Right lobe of liver (tissue), 6 donors: ENCODE measurements at regions not wholly inside any gene's neighbourhood (a gene's known extent, or its start where the extent isn't known, plus 50 kb on each side); places are given as distances from the start of the nearest gene placed in this dataset.

Source experiments
- ATAC-seq, 4 donors: fragments of 200-7000 bp; cut with Tn5 transposase; one replicate each; pipeline ENCODE4 v1.9.1; 2020; ENCODE audit warnings: mild to moderate bottlenecking in 4 of 4, moderate library complexity in 4 of 4
- DNase-seq, 3 donors: peaks; one replicate each; pipeline ENCODE4 v3.0.0-alpha.2; 2020
- H3K27ac ChIP-seq, 3 donors: fragments of 200-600 bp; one replicate each; pipeline ENCODE4 v1.8.0; 2022
- H3K27me3 ChIP-seq, 2 donors: fragments of 200-600 bp; one replicate each; pipeline ENCODE4 v1.8.0; 2022
- H3K36me3 ChIP-seq, 4 donors: fragments of 200-600 bp; sonication (generic) in 1 of 4; one replicate each; pipeline versions ENCODE4 v1.5.1 to v1.8.0; 2017 to 2022; ENCODE audit warnings: control low read depth in 1 of 4
- H3K4me1 ChIP-seq, 4 donors: fragments of 200-600 bp; sonication (generic) in 1 of 4; one replicate each; pipeline versions ENCODE4 v1.5.1 to v1.8.0; 2017 to 2022; ENCODE audit warnings: control low read depth in 1 of 4
- H3K4me3 ChIP-seq, 3 donors: fragments of 200-600 bp; one replicate each; pipeline ENCODE4 v1.8.0; 2022
- H3K9me3 ChIP-seq, 4 donors: fragments of 200-600 bp; sonication (generic) in 1 of 4; one replicate each; pipeline versions ENCODE4 v1.5.1 to v1.8.0; 2017 to 2022; ENCODE audit warnings: control low read depth in 1 of 4
- POLR2A ChIP-seq: fragments of 450-650 bp; IDR thresholded peaks from one replicate; pipeline ENCODE4 v1.6.1; 2017; ENCODE audit warnings: antibody characterized with exemption, mild to moderate bottlenecking
- WGBS: methylation state at CpG from one replicate; pipeline ENCODE4 v1.1.6; 2018; ENCODE audit warnings: low coverage, low lambda C conversion rate; ENCODE audit not compliant: insufficient coverage; ENCODE audit errors: missing lambda C conversion rate; 5-methylcytosine and 5-hydroxymethylcytosine counted together
- intact Hi-C, 2 donors: fragments of 100-400 bp; cut with DNase I; formaldehyde crosslinking; loops; one replicate each; pipeline versions ENCODE4 v1.11.2 to v1.14.1; 2022
- TF ChIP-seq, protein P1 (sequence below), 4 donors: fragments of 200-600 bp in 3 of 4; fragments of 450-650 bp in 1 of 4; IDR thresholded peaks; one replicate each; pipeline versions ENCODE4 v1.5.1 to v1.8.0; 2016 to 2022; ENCODE audit warnings: antibody characterized with exemption in 4 of 4, mild to moderate bottlenecking in 2 of 4
- donor health status: DM: no; HTN: yes; CAD: no.
- donor health status: DM: no; HTN: no; CAD: no.
- donor health status: DM: no; HTN: no; CAD: no.
- donor health status: DM: no; HTN: yes; CAD: no.
- donor health status: DM: no; HTN: yes; CAD: no.

DNA sequence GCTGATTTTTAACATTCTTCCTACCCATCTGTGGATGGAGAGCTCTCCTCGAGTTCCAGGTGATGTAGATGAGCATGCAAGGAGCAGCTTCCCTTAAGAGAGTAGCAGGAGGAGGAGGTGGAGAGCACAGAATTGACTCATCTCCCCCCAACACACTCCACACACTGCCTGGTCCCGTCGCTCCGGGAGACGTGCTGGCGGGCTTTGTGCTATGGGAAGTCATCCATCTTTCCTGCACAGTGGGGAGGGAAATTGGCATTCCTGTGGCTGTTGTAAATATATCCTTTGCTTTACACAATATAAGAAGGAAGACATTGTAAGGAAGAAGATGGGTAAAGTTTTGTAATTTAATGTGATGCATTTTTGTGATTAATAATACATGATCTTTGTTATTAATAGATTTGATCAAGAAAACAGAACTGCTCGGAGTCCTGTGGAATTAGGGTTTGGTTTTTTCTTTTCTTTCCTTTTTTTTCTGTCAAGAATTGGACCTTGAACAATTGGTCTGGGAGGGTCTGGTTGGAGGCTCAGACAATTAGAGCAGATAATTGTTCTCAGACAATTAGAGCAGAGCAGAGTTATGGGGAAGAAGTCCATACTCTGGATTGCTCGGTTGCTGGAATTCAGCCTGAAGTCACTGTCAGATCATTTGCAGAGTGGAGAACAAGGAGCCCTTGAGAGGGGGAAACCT lies 297.8 kb downstream of the GADD45G start:
- intact Hi-C loops, result no loop called here
- Histone ChIP-seq H3K9me3 (no peaks in the 10 kb centered on the region), H3K27me3 (no peaks in the 10 kb centered on the region), H3K36me3 (no peaks in the 10 kb centered on the region), H3K4me1 (no peaks in the 10 kb centered on the region), H3K4me3 (no peak overlapping the region), H3K27ac (no peak overlapping the region)
- no peak for TF ChIP-seq POLR2A
- ATAC-seq, result peak in 2 of 4 donors; percentile 54 to 66
- whole genome bisulfite sequencing, result 87% methylated on average over 8 of the region's 8 CpGs
- no peak for DNase-seq

DNA sequence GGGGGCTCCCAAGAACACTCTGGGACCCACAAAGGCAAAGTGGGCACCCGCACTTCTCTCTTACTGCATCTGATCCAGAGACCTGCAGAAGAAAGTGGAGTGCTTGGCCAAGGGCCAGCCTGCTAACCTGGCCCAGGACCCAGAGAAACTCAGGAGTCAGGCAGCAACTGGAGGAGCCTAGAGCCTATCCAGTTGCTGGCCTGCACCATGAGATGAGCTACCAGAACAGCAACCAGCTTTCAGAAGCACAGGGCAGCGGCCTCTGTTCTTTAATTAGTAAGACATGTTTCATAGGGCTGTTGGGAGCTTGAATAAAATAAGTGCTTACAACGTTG lies 298.3 kb downstream of the GADD45G start:
- H3K36me3 ChIP-seq, result no peaks in the 10 kb centered on the region
- intact Hi-C loops, result no loop called here
- H3K4me3 ChIP-seq, result no peak overlapping the region
- 69% methylated on average over 2 of the region's 3 CpGs for WGBS
- no peaks in the 10 kb centered on the region for H3K9me3 ChIP-seq
- no peak for DNase-seq
- no peaks in the 10 kb centered on the region for H3K27me3 ChIP-seq
- no peak overlapping the region for H3K27ac ChIP-seq
- TF ChIP-seq, protein P1, sequence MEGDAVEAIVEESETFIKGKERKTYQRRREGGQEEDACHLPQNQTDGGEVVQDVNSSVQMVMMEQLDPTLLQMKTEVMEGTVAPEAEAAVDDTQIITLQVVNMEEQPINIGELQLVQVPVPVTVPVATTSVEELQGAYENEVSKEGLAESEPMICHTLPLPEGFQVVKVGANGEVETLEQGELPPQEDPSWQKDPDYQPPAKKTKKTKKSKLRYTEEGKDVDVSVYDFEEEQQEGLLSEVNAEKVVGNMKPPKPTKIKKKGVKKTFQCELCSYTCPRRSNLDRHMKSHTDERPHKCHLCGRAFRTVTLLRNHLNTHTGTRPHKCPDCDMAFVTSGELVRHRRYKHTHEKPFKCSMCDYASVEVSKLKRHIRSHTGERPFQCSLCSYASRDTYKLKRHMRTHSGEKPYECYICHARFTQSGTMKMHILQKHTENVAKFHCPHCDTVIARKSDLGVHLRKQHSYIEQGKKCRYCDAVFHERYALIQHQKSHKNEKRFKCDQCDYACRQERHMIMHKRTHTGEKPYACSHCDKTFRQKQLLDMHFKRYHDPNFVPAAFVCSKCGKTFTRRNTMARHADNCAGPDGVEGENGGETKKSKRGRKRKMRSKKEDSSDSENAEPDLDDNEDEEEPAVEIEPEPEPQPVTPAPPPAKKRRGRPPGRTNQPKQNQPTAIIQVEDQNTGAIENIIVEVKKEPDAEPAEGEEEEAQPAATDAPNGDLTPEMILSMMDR (IDR thresholded peaks at IDR 0.05), result no peak
- TF ChIP-seq POLR2A, result no peak
- no peak for ATAC-seq
- H3K4me1 ChIP-seq, result no peaks in the 10 kb centered on the region

DNA sequence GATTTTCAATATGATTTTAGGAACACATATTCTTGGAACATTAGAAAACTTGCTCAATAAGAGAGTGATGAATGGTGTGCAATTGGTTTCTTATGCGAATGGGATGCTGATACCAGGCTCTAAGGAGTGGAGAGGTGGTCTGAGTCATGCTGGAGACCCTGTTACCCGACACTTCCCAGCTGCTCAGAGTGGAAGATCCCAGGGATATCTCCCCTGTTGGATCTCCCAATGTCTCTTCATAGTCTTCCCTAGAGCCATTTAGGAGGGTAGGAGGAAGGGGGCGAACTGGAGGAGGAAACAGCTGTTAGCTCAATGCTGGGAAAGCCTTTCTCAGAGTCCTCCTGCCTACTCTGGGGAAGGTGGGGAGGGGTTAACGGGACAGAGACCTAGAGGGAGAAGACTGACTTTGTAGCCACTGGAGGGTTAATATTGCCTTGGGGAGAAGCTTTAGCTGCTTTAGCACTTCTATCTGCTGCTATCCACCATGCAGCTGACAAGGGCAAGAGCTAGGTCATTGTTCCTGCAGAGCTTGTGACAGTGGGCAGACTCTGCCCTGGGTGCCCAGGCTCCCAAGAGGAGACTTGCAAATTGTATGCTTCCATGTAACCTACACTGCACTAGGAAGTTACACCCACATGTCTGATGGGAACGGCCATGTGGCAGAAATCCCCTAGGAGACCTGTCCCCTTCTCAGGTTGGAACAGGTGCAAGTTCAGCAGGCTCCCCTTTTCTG lies 301.0 kb downstream of the GADD45G start:
- Histone ChIP-seq H3K36me3 (no peaks in the 10 kb centered on the region), H3K4me1 (no peaks in the 10 kb centered on the region), H3K27me3 (no peaks in the 10 kb centered on the region), H3K4me3 (no peak overlapping the region), H3K27ac (no peak overlapping the region), H3K9me3 (no peaks in the 10 kb centered on the region)
- no peak for DNase-seq
- no peak for TF ChIP-seq POLR2A
- TF ChIP-seq, protein P1 (IDR thresholded peaks at IDR 0.05), result no peak
- WGBS, result 74% methylated on average over 4 of the region's 5 CpGs
- no peak for ATAC-seq
- intact Hi-C loops, result no loop called here

DNA sequence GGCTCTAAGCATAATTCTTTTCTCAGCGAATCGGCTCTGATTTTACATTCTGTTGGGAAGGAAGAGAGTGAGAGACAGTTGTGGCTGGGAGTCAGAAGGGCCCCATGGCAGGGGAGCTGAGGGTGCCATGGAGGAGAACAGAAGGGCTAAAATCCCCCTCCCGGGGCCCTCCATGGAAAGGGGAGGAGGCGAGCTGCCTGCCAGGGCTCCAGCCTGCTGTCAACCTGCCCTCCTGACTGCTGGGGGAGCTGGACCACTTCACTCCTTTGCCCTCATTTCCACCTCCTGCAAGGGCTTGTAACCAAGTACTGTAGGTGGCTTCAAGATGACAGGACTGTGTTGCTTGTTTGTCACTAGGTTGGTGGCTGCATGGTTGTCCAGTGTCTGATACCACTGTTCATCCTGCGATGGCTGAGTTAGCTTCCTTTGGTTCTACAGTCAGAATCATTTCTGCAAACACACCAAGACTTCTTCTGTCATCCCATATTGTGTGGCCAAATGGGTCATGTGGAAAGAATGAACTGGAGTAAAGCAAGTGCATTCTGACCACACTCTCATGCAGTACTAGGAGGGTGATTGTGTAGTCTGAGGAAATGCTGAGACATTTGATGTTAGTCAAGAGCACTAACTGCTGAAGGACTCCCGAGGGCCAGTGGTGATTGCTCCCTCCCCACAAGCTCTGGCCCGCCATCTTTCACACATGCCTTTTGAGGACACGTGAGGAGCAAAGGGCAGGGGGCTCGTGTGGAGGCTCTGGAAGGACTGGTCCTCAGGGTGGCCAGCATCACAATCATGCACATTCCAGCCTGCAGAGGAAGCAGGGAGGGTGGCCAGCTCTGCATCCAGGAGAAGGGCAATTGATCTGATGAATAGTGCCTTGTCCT lies 307.2 kb downstream of the GADD45G start:
- H3K27ac ChIP-seq, result no peak overlapping the region

More for the DNA sequence above, 307.2 kb downstream of the GADD45G start:
- ATAC-seq (no peak), DNase-seq (no peak)
- Histone ChIP-seq H3K4me1 (no peaks in the 10 kb centered on the region), H3K9me3 (no peaks in the 10 kb centered on the region), H3K36me3 (no peaks in the 10 kb centered on the region), H3K4me3 (no peak overlapping the region), H3K27me3 (no peaks in the 10 kb centered on the region)
- WGBS, result 74% methylated on average over 3 of the region's 9 CpGs
- intact Hi-C loops, result no loop called here
- TF ChIP-seq POLR2A, result no peak
- TF ChIP-seq, protein P1 (IDR thresholded peaks at IDR 0.05), result no peak
